Left lung (tissue), 4 donors: ENCODE measurements at regions not wholly inside any gene's neighbourhood (a gene's known extent, or its start where the extent isn't known, plus 50 kb on each side); places are given as distances from the start of the nearest gene placed in this dataset.

Experiments
- ATAC-seq: fragments of 200-7000 bp; cut with Tn5 transposase; one replicate; pipeline ENCODE4 v1.9.1; 2020; ENCODE audit warnings: moderate library complexity
- DNase-seq, 4 donors: peaks; one replicate each; pipeline ENCODE4 v3.0.0-alpha.2; 2013 to 2020
- H3K27ac ChIP-seq, 2 donors: fragments of 200-600 bp; sonication (generic) in 1 of 2; one replicate each; pipeline versions ENCODE4 v1.5.0 to v1.8.0; 2020 to 2021
- H3K27me3 ChIP-seq, 2 donors: fragments of 200-600 bp; sonication (generic) in 1 of 2; one replicate each; pipeline versions ENCODE4 v1.5.0 to v1.8.0; 2020 to 2021
- H3K36me3 ChIP-seq, 2 donors: fragments of 200-600 bp; sonication (generic) in 1 of 2; one replicate each; pipeline versions ENCODE4 v1.5.0 to v1.8.0; 2020 to 2021
- H3K4me1 ChIP-seq, 2 donors: fragments of 200-600 bp; one replicate each; pipeline ENCODE4 v1.8.0; 2021
- H3K4me3 ChIP-seq, 2 donors: fragments of 200-600 bp; sonication (generic) in 1 of 2; one replicate each; pipeline versions ENCODE4 v1.5.0 to v1.8.0; 2020 to 2021; ENCODE audit warnings: mild to moderate bottlenecking in 1 of 2
- H3K9me3 ChIP-seq, 2 donors: fragments of 200-600 bp; sonication (generic) in 1 of 2; one replicate each; pipeline versions ENCODE4 v1.5.0 to v1.8.0; 2020 to 2021
- CTCF ChIP-seq, 2 donors: fragments of 200-600 bp; sonication (generic) in 1 of 2; IDR thresholded peaks; one replicate each; pipeline versions ENCODE4 v1.5.0 to v1.8.0; 2021; ENCODE audit warnings: antibody characterized with exemption in 2 of 2
- intact Hi-C, 2 donors: fragments of 100-400 bp; cut with DNase I; formaldehyde crosslinking; loops; one replicate each; pipeline versions ENCODE4 v1.11.2 to v1.14.2; 2022
- donor health status: DM: no; HTN: yes; CAD: no.
- donor health status: DM: no; HTN: no; CAD: no.

GRCh38 chr18:55124078-55124763 is 165.0 kb upstream of the CCDC68 start:
- no peak for TF ChIP-seq CTCF (IDR thresholded peaks at IDR 0.05)
- H3K27ac ChIP-seq, result no peak overlapping the region
- intact Hi-C loops, result loop anchor here in 1 of 2 donors (10.0 kb wide), 1 partner anchor 101 kb away; no protein-coding TSS in a partner anchor

GRCh38 chr18:55123361-55123760 is 164.1 kb upstream of the CCDC68 start:
- H3K27ac ChIP-seq, result no peak overlapping the region
- DNase-seq (no peak), ATAC-seq (no peak)
- H3K36me3 ChIP-seq, result no peaks in the 10 kb centered on the region
- H3K4me1 ChIP-seq, result no peaks in the 10 kb centered on the region
- intact Hi-C loops, result loop anchor here in 1 of 2 donors (10.0 kb wide), 1 partner anchor 101 kb away; no protein-coding TSS in a partner anchor
- no peak overlapping the region for H3K4me3 ChIP-seq
- TF ChIP-seq CTCF (IDR thresholded peaks at IDR 0.05), result no peak
- no peaks in the 10 kb centered on the region for H3K27me3 ChIP-seq
- H3K9me3 ChIP-seq, result peaks cover 6% of the 10 kb centered on the region in 2 donors

More at GRCh38 chr18:55124078-55124763, 165.0 kb upstream of the CCDC68 start:
- Histone ChIP-seq H3K4me3 (no peak overlapping the region), H3K9me3 (peaks cover 6% of the 10 kb centered on the region in 2 donors), H3K27me3 (no peaks in the 10 kb centered on the region), H3K4me1 (no peaks in the 10 kb centered on the region), H3K36me3 (no peaks in the 10 kb centered on the region)
- ATAC-seq, result no peak
- DNase-seq, result no peak

GRCh38 chr18:55121397-55122170 is 162.3 kb upstream of the CCDC68 start:
- Histone ChIP-seq H3K27me3 (no peaks in the 10 kb centered on the region), H3K4me1 (no peaks in the 10 kb centered on the region), H3K4me3 (no peak overlapping the region), H3K9me3 (peaks cover under 1 to 6% of the 10 kb centered on the region in 2 donors), H3K27ac (no peak overlapping the region), H3K36me3 (no peaks in the 10 kb centered on the region)
- TF ChIP-seq CTCF (IDR thresholded peaks at IDR 0.05), result no peak
- DNase-seq, result no peak
- no peak for ATAC-seq
- intact Hi-C loops, result loop anchor here in 1 of 2 donors (10.0 kb wide), 1 partner anchor 103 kb away; no protein-coding TSS in a partner anchor

- Histone ChIP-seq H3K4me1 (no peaks in the 10 kb centered on the region), H3K27ac (no peak overlapping the region), H3K36me3 (no peaks in the 10 kb centered on the region), H3K4me3 (no peak overlapping the region), H3K27me3 (no peaks in the 10 kb centered on the region), H3K9me3 (peaks cover 0 to 6% of the 10 kb centered on the region in 2 donors)
- intact Hi-C loops, result loop anchor here in 1 of 2 donors (10.0 kb wide), 1 partner anchor 104 kb away; no protein-coding TSS in a partner anchor
- TF ChIP-seq CTCF (IDR thresholded peaks at IDR 0.05), result no peak
- DNase-seq, result no peak
- no peak for ATAC-seq
These were observed 161.6 kb upstream of the CCDC68 start for GRCh38 chr18:55120896-55121295.

- H3K27me3 ChIP-seq, result no peaks in the 10 kb centered on the region
- H3K4me1 ChIP-seq, result no peaks in the 10 kb centered on the region
- DNase-seq, result no peak
- no peak overlapping the region for H3K4me3 ChIP-seq
- H3K36me3 ChIP-seq, result no peaks in the 10 kb centered on the region
- H3K27ac ChIP-seq, result no peak overlapping the region
- no peaks in the 10 kb centered on the region for H3K9me3 ChIP-seq
- intact Hi-C loops, result no loop called here
- TF ChIP-seq CTCF (IDR thresholded peaks at IDR 0.05), result no peak
- ATAC-seq, result no peak
These were observed 160.2 kb upstream of the CCDC68 start for GRCh38 chr18:55119434-55119833.
